Heart right ventricle (tissue), 16 donors: ENCODE measurements at regions not wholly inside any gene's neighbourhood (a gene's known extent, or its start where the extent isn't known, plus 50 kb on each side); places are given as distances from the start of the nearest gene placed in this dataset.

ENCODE experiments used
- ATAC-seq, 8 donors: fragments of 200-7000 bp; cut with Tn5 transposase; one replicate each; pipeline ENCODE4 v1.9.1; 2020; ENCODE audit warnings: mild to moderate bottlenecking in 8 of 8, moderate library complexity in 8 of 8, moderate number of reproducible peaks in 1 of 8
- DNase-seq, 2 donors: peaks; one replicate each; pipeline ENCODE4 v3.0.0-alpha.2; 2020
- H3K27ac ChIP-seq, 10 donors: fragments of 200-600 bp; sonication (generic) in 2 of 10; one replicate each; pipeline versions ENCODE4 v1.5.0 to v1.8.0; 2020 to 2022; ENCODE audit warnings: mild to moderate bottlenecking in 3 of 10
- H3K27me3 ChIP-seq, 7 donors: fragments of 200-600 bp; one replicate each; pipeline ENCODE4 v1.8.0; 2021 to 2022; ENCODE audit warnings: mild to moderate bottlenecking in 2 of 7
- H3K36me3 ChIP-seq, 9 donors: fragments of 200-600 bp; sonication (generic) in 1 of 9; one replicate each; pipeline versions ENCODE4 v1.5.0 to v1.8.0; 2020 to 2022; ENCODE audit warnings: mild to moderate bottlenecking in 2 of 9
- H3K4me1 ChIP-seq, 9 donors: fragments of 200-600 bp; sonication (generic) in 1 of 9; one replicate each; pipeline versions ENCODE4 v1.5.0 to v1.8.0; 2020 to 2022; ENCODE audit warnings: mild to moderate bottlenecking in 4 of 9
- H3K4me3 ChIP-seq, 10 donors: fragments of 200-600 bp; sonication (generic) in 2 of 10; one replicate each; pipeline versions ENCODE4 v1.5.0 to v1.8.0; 2020 to 2022; ENCODE audit warnings: mild to moderate bottlenecking in 7 of 10, moderate library complexity in 2 of 10
- H3K9me3 ChIP-seq, 11 donors: fragments of 200-600 bp in 10 of 11; sonication (generic) in 2 of 11; one replicate each; pipeline versions ENCODE4 v1.5.0 to v1.8.0; 2013 to 2022; ENCODE audit warnings: mild to moderate bottlenecking in 2 of 11, control low read depth in 1 of 11, moderate library complexity in 1 of 11
- WGBS, 2 donors: extraction: QIAGEN DNeasy Blood & Tissue Kit; methylation state at CpG; one replicate each; pipeline ENCODE4 v1.1.7; 2013; ENCODE audit warnings: inconsistent platforms in 1 of 2; 5-methylcytosine and 5-hydroxymethylcytosine counted together
- intact Hi-C, 10 donors: fragments of 100-400 bp; cut with DNase I; formaldehyde crosslinking; loops; one replicate each; pipeline versions ENCODE4 v1.11.1 to v1.14.2; 2022
- TF ChIP-seq, protein P1 (sequence below), 9 donors: fragments of 200-600 bp; sonication (generic) in 2 of 9; IDR thresholded peaks; one replicate each; pipeline versions ENCODE4 v1.5.0 to v1.8.0; 2021 to 2022; ENCODE audit warnings: antibody characterized with exemption in 9 of 9, mild to moderate bottlenecking in 5 of 9, moderate library complexity in 1 of 9
- donor health status: Arrhythmogenic right ventricular cardiomyopathy.
- donor health status: ischemic (EF 13 %, LVEDD 7.1; RV severe dilation, severe dysfunction).
- donor health status: healthy with polysubstance abuse.
- donor health status: DM: no; HTN: yes; CAD: no.
- donor health status: DM: no; HTN: no; CAD: no.
- donor health status: ischemic (EF 25% LVEDD 6.9; RV normal size, moderate dysfunction).
- donor health status: ischemic (EF 25% LVEDD 5.7; RV mildly dilated, moderate dysfunction).
- donor health status: healthy.
- donor health status: DM: yes; HTN: yes; CAD: no.
- donor health status: Ischemic cardiomyopathy.
- donor health status: ischemic (EF 35%, LVEDD 5.7; RV mildly dilated, moderate dysfunction).
- donor health status: nonischemic (EF 11% LVEDD 7.7; RV severe dilation, severe dysfunction).
- donor health status: DM: yes; HTN: yes; CAD: no.
- donor health status: PGD.
- donor health status: ischemic (EF 29% LVEDD 5.4; RV normal size, mild dysfunction).
- donor health status: nonischemic (EF 23%, LVEDD 6.1; RV moderate dilation, normal function).

- 82 to 89% methylated on average over 3 of the region's 3 CpGs for WGBS, 2 donors
- no peaks in the 10 kb centered on the region for H3K4me1 ChIP-seq
- no peaks in the 10 kb centered on the region for H3K9me3 ChIP-seq
- H3K36me3 ChIP-seq = no peaks in the 10 kb centered on the region
- intact Hi-C loops = no loop called here
- H3K27me3 ChIP-seq = no peaks in the 10 kb centered on the region
- no peak overlapping the region for H3K4me3 ChIP-seq
- DNase-seq (no peak), ATAC-seq (no peak)
- TF ChIP-seq, protein P1, sequence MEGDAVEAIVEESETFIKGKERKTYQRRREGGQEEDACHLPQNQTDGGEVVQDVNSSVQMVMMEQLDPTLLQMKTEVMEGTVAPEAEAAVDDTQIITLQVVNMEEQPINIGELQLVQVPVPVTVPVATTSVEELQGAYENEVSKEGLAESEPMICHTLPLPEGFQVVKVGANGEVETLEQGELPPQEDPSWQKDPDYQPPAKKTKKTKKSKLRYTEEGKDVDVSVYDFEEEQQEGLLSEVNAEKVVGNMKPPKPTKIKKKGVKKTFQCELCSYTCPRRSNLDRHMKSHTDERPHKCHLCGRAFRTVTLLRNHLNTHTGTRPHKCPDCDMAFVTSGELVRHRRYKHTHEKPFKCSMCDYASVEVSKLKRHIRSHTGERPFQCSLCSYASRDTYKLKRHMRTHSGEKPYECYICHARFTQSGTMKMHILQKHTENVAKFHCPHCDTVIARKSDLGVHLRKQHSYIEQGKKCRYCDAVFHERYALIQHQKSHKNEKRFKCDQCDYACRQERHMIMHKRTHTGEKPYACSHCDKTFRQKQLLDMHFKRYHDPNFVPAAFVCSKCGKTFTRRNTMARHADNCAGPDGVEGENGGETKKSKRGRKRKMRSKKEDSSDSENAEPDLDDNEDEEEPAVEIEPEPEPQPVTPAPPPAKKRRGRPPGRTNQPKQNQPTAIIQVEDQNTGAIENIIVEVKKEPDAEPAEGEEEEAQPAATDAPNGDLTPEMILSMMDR (IDR thresholded peaks at IDR 0.05) = no peak
- no peak overlapping the region for H3K27ac ChIP-seq
Measured at GRCh38 chr3:117921411-117921810, 1113.2 kb downstream of the IGSF11 start.

GRCh38 chr3:117922039-117922438 lies 1112.6 kb downstream of the IGSF11 start:
- Histone ChIP-seq H3K9me3 (no peaks in the 10 kb centered on the region), H3K4me3 (no peak overlapping the region), H3K4me1 (no peaks in the 10 kb centered on the region), H3K27ac (no peak overlapping the region), H3K27me3 (no peaks in the 10 kb centered on the region), H3K36me3 (no peaks in the 10 kb centered on the region)
- intact Hi-C loops = no loop called here
- TF ChIP-seq, protein P1 (IDR thresholded peaks at IDR 0.05) = no peak
- WGBS, 2 donors = 74 to 81% methylated on average over 4 of the region's 4 CpGs
- DNase-seq (no peak), ATAC-seq (no peak)

GRCh38 chr3:117926819-117927218 lies 1107.8 kb downstream of the IGSF11 start:
- Histone ChIP-seq H3K36me3 (no peaks in the 10 kb centered on the region), H3K9me3 (no peaks in the 10 kb centered on the region), H3K4me1 (no peaks in the 10 kb centered on the region), H3K27me3 (no peaks in the 10 kb centered on the region), H3K4me3 (no peak overlapping the region), H3K27ac (no peak overlapping the region)
- no peak for ATAC-seq
- intact Hi-C loops = no loop called here
- DNase-seq = no peak
- TF ChIP-seq, protein P1 (IDR thresholded peaks at IDR 0.05) = no peak

DNA sequence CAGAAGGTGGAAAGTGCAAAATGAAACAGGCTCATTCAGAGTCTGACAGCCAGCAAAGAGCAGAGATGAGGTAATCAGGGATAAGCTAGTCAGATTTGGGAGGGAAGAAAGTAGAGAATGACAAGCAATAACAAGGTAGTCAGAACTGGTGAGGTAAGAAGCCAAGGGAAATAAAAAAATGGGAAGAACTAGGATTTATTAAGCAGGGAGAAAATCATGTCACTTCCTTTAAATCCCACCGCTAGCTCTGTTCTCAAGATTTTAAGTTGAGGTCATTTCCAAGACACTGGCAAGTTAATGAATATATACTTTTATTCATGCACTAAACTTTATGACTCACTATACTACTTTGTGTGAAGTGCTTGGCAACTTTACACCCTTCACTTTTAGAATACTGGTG lies 1106.8 kb downstream of the IGSF11 start:
- intact Hi-C loops = no loop called here
- WGBS, 2 donors = 73 to 84% methylated on average over 1 of the region's 1 CpG
- H3K9me3 ChIP-seq = no peaks in the 10 kb centered on the region
- no peaks in the 10 kb centered on the region for H3K36me3 ChIP-seq
- no peak overlapping the region for H3K27ac ChIP-seq
- no peaks in the 10 kb centered on the region for H3K4me1 ChIP-seq
- TF ChIP-seq, protein P1 (IDR thresholded peaks at IDR 0.05) = no peak
- DNase-seq = no peak
- ATAC-seq = no peak
- H3K27me3 ChIP-seq = no peaks in the 10 kb centered on the region
- no peak overlapping the region for H3K4me3 ChIP-seq

GRCh38 chr3:117928836-117929235 lies 1105.8 kb downstream of the IGSF11 start:
- Histone ChIP-seq H3K27ac (no peak overlapping the region), H3K36me3 (no peaks in the 10 kb centered on the region), H3K4me1 (no peaks in the 10 kb centered on the region), H3K27me3 (no peaks in the 10 kb centered on the region), H3K4me3 (no peak overlapping the region), H3K9me3 (no peaks in the 10 kb centered on the region)
- TF ChIP-seq, protein P1 (IDR thresholded peaks at IDR 0.05) = no peak
- no peak for ATAC-seq
- DNase-seq = no peak
- intact Hi-C loops = no loop called here
